GM18505 (cell line): ENCODE measurements at regions not wholly inside any gene's neighbourhood (a gene's known extent, or its start where the extent isn't known, plus 50 kb on each side); places are given as distances from the start of the nearest gene placed in this dataset.
"Not testable (repeated sequence)": the region's sequence is repeated elsewhere in the genome, so short reads cannot be mapped to it uniquely, and the experiment has no call there.

ENCODE experiments used
- ATAC-seq: cut with Tn5 transposase; IDR thresholded peaks from one replicate; pipeline ENCODE4 v1.9.1; 2021; ENCODE audit not compliant: unreplicated experiment
- POLR2A ChIP-seq: IDR thresholded peaks from 4 replicates; pipeline ENCODE4 v1.6.1; 2011; ENCODE audit warnings: borderline replicate concordance; ENCODE audit not compliant: insufficient read depth, insufficient read length; ENCODE audit errors: extremely low read depth

DNA sequence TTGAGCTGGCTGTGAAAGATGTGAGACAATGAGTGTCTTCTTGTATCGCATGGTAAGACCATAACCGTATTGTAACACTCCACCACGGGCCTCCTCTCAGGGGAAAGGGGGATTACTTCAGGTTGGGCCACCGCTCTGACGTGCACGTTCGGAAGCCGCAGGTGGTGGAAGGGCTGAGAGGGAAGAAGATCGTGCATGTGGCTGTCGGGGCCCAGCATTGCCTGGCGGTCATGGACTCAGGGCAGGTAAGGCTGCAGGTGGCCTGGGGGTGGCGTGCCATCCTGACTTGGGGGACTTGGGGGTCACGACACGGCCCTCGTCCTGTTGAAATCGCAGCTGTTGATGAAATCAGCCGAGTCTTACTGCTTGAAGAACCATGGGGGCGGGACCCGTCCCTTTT lies 87.3 kb upstream of the FAN1 start:
- no peak for ATAC-seq
- TF ChIP-seq POLR2A: no peak

DNA sequence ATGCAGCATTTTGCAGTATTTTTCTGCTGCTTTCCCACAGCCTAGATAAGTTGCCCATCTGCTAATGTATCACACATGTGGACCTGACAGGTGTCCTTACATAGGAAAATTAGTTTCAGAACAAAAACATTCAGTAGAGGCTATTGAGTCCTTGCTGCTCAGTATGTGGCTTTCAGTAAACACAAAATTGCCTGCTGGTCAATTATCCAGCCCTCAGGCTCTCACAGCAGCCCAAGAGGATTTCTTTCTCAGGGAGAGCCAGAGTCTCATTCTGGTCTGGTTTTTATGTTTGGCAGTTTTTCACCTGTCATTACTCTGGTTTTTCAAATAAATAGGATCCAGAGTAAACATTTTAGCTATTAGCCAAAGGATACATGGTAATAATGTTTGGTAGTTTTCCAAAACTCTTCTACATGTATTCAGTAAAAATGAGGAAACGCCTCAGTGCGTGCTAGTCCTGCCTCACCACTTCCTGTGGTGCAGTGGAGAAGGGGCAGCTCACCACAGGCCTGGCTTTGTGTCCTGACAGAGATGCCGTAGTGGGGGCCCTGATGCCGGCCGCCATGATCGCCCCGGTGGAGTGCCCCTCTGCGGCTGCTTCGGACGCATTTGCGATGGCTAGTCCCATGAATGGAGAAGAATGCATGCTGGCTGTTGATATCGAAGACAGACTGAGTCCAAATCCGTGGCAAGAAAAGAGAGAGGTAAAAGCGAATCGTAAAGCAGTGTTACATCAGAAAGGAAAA lies 80.5 kb upstream of the FAN1 start:
- not testable (repeated sequence) for ATAC-seq

DNA sequence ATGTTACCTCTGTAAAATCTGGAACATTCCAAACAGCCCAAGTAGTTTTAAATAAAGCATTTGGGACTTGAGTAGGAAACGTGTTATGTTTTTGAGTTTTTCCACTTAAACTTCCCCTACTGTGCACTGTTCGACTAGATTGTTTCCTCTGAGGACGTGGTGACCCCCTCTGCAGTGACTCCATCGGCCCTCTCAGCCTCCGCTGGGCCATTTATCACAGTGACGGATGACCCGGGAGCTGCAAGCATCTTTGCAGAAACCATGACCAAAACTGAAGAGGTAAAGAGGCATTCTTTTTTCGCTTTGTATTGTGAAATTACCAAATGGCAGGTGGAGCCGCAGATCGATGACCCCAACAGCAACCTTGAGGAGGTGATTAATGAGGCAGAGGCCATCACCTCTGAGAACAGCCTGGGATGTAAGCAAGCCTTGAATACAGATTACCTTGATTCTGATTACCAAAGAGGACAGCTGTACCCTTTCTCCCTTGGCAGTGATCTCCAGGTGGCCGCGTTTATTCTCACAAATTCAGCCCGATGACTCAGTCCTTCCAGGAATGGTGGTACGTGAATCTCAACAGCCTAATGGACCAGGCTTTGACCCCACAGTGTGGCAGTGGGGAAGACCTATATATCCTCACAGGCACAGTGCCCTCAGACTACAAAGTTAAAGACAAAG lies 79.1 kb upstream of the FAN1 start:
- no peak for ATAC-seq
- no peak for TF ChIP-seq POLR2A

DNA sequence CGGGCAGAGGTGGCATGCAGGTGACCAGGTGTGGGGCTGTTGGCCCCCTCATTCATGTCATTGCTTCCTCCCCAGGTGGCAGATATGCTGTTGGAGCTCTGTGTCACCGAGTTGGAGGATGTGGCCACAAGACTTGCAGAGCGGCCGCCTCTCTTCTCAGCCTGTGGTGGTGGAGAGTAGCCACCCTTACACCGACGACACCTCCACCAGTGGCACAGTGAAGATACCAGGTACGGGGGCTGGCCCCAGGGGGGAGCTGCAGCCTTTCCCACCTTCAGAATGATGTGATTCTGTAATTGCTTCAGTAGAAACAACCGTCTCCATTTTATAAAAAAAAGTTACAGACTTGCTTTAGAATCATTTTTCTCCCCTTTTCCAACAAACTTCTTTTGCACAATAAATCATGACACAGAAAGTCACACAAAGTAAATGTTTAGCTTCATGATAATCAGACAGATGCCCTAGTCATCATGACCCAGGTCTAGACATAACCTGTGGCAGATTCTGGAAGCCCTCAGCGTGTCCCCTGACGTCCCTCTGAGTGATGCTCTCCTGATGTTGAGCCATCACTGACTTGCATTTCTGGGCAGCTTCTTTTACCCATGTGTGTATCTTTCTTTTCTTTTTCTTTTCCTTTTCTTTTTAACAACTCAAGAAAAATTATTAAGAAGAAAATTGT lies 76.0 kb upstream of the FAN1 start:
- no peak for TF ChIP-seq POLR2A
- no peak for ATAC-seq

DNA sequence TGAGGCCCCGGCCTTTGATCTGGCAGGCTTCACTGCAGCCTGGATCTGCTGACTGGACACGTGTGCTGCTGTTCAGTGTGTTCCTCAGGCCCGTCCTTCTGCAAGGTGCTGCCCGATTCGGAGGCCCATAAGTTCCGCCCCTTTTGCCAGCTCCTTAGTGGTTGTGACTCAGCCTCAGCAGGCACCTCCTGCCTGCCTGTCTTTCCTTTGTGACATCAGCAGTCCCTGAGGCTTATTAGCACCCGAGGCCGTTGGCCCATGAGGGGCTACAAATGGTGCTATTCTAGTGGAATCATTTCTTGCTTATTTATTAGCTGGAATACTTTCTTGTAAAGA lies 75.4 kb upstream of the FAN1 start:
- ATAC-seq: not testable (repeated sequence)

GRCh38 chr15:30830961-30831360 lies 72.8 kb upstream of the FAN1 start:
- ATAC-seq: no peak
- TF ChIP-seq POLR2A: no peak

DNA sequence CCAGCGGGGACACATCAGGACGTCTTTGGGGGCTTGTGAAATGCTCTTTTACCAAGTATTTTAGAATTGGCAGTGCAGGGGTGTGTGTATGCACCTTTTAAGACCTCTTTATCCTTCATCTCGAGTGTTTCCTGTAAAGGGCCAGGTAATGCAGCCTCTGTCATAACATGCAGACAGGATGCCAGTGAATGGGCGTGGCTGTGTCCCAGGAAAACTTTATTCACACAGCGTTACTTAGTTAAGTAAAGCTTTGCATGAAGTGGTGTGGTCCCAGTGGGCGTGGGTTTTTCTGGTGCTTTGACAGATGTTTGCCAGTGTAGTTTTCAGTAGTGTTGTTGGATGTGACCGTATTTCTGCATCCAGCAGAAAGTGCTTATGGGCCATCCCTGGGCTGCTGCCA lies 70.3 kb upstream of the FAN1 start:
- ATAC-seq: not testable (repeated sequence)

- ATAC-seq: not testable (repeated sequence)
These were observed 62.1 kb upstream of the FAN1 start for GRCh38 chr15:30841639-30842038.

GRCh38 chr15:30842798-30843472 lies 60.8 kb upstream of the FAN1 start:
- peak; percentile 96 for ATAC-seq

DNA sequence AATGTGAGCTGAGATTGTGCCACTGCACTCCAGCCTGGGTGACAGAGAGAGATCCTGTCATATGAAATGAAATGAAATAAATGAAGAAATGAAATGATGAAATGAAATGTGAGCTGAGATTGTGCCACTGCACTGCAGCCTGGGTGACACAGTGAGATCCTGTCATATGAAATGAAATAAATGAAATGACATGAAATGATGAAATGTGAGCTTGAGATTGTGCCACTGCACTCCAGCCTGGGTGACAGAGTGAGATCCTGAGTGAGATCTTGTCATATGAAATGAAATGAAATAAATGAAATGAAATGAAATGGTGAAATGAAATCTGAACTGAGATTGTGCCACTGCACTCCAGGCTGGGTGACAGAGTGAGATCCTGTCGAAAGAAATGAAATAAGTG lies 58.2 kb upstream of the FAN1 start:
- ATAC-seq: not testable (repeated sequence)
